Endothelial cell of umbilical vein (primary cell): ENCODE measurements at regions not wholly inside any gene's neighbourhood (a gene's known extent, or its start where the extent isn't known, plus 50 kb on each side); places are given as distances from the start of the nearest gene placed in this dataset.

ENCODE experiments used
- BruUV-seq: library from RNA; stranded (reverse); fragments of 400-500 nt; replicated peaks from 2 replicates; lab custom pipeline; 2021; lab: Mats Ljungman, UMichigan
- CTCF ChIA-PET: fragments of 300-600, 350-600 bp; sonication (Branson Sonifier 250); formaldehyde crosslinking; loops from one replicate; lab custom pipeline; 2021; ENCODE audit warnings: antibody characterized with exemption, inconsistent platforms; lab: Charles Lee
- POLR2A ChIA-PET: fragments of 300-600, 350-600 bp; sonication (Branson Sonifier 250); formaldehyde crosslinking; loops from one replicate; lab custom pipeline; 2021; ENCODE audit warnings: antibody characterized with exemption, inconsistent platforms; lab: Charles Lee
- DNase-seq: peaks from one replicate; pipeline ENCODE4 v3.0.0-alpha.2; 2011; ENCODE audit warnings: low read depth, low spot score
- FAIRE-seq: peaks from 2 replicates; lab custom pipeline; 2011; peaks lifted over from hg19 to GRCh38; lab: Jason Lieb, UNC
- H2AFZ ChIP-seq: 2 replicates; pipeline ENCODE4 v1.6.0; 2012; ENCODE audit warnings: low read depth, low read length, control low read depth, inconsistent platforms
- H3K27ac ChIP-seq: 2 replicates; pipeline ENCODE4 v1.5.1; 2011; ENCODE audit warnings: low read depth, mild to moderate bottlenecking, control low read depth, low read length, moderate library complexity; ENCODE audit not compliant: insufficient read depth
- H3K27me3 ChIP-seq, 2 experiments: 2 replicates each; pipeline versions ENCODE4 v1.6.0 to v1.6.1; 2011; ENCODE audit warnings: low read length in 2 of 2, mixed read lengths in 1 of 2; ENCODE audit not compliant: control insufficient read depth in 2 of 2, insufficient read depth in 2 of 2
- H3K36me3 ChIP-seq, 2 experiments: 2 replicates in 1 of 2; 3 replicates in 1 of 2; pipeline ENCODE4 v1.5.1; 2011; ENCODE audit warnings: low read length in 2 of 2, mild to moderate bottlenecking in 1 of 2, moderate library complexity in 1 of 2; ENCODE audit not compliant: control insufficient read depth in 2 of 2, insufficient read depth in 2 of 2; ENCODE audit errors: extremely low read depth in 1 of 2
- H3K4me1 ChIP-seq: 3 replicates; pipeline ENCODE4 v1.5.1; 2011; ENCODE audit warnings: mild to moderate bottlenecking, low read length; ENCODE audit not compliant: control insufficient read depth, insufficient read depth; ENCODE audit errors: extremely low read depth
- H3K4me2 ChIP-seq: 2 replicates; pipeline ENCODE4 v1.6.1; 2011; ENCODE audit warnings: low read length, control low read depth, mixed read lengths; ENCODE audit not compliant: insufficient read depth
- H3K4me3 ChIP-seq, 3 experiments: fragments of 200-600 bp in 1 of 3; sonication (generic), shearing (Covaris generic) in 1 of 3; replicated peaks in 1 of 3; 2 replicates each; pipeline ENCODE4 v1.5.1; 2011 to 2016; ENCODE audit warnings: control low read depth in 3 of 3, low read length in 3 of 3, mild to moderate bottlenecking in 2 of 3, inconsistent platforms in 1 of 3, low read depth in 1 of 3, moderate library complexity in 1 of 3; ENCODE audit not compliant: insufficient read depth in 1 of 3
- H3K79me2 ChIP-seq: 2 replicates; pipeline ENCODE4 v1.6.0; 2012; ENCODE audit warnings: low read length, inconsistent platforms; ENCODE audit not compliant: control insufficient read depth, insufficient read depth
- H3K9ac ChIP-seq: replicated peaks from 2 replicates; pipeline ENCODE3; 2011; ENCODE audit warnings: low read length, control low read depth; ENCODE audit not compliant: insufficient read depth; ENCODE audit errors: extremely low read depth
- H3K9me1 ChIP-seq: replicated peaks from 3 replicates; pipeline ENCODE4 v1.6.0; 2011; ENCODE audit warnings: mild to moderate bottlenecking, low read length; ENCODE audit not compliant: control insufficient read depth, insufficient read depth; ENCODE audit errors: extremely low read depth
- H3K9me3 ChIP-seq: replicated peaks from 2 replicates; pipeline ENCODE4 v1.5.1; 2012; ENCODE audit warnings: low read length, inconsistent platforms; ENCODE audit not compliant: control insufficient read depth, insufficient read depth
- H4K20me1 ChIP-seq: replicated peaks from 2 replicates; pipeline ENCODE3; 2011; ENCODE audit warnings: mild to moderate bottlenecking, low read length; ENCODE audit not compliant: control insufficient read depth, insufficient read depth; ENCODE audit errors: extremely low read depth
- EZH2 ChIP-seq: IDR thresholded peaks from 2 replicates; pipeline ENCODE4 v1.6.1; 2012; ENCODE audit warnings: borderline replicate concordance, low read depth, mild to moderate bottlenecking, moderate library complexity, low read length, inconsistent platforms; ENCODE audit not compliant: severe bottlenecking
- JUN ChIP-seq: IDR thresholded peaks from 2 replicates; pipeline ENCODE4 v1.6.1; 2011; ENCODE audit warnings: borderline replicate concordance, low read depth; ENCODE audit not compliant: insufficient read length, insufficient read depth
- MYC ChIP-seq: IDR thresholded peaks from one replicate; pipeline ENCODE4 v1.6.1; 2011; ENCODE audit warnings: mild to moderate bottlenecking, low read depth, low read length
- POLR2A ChIP-seq: IDR thresholded peaks from 2 replicates; pipeline ENCODE4 v1.6.1; 2012; ENCODE audit warnings: low read depth, mild to moderate bottlenecking, control low read depth, low read length
- POLR2AphosphoS5 ChIP-seq: IDR thresholded peaks from 2 replicates; pipeline ENCODE4 v1.6.1; 2012; ENCODE audit warnings: low read depth, mild to moderate bottlenecking, control low read depth, low read length, moderate library complexity; ENCODE audit not compliant: insufficient read depth
- dilution Hi-C: fragments of 300-500 bp; cut with MboI; formaldehyde crosslinking; loops from one replicate; pipeline ENCODE4 v1.15.0; 2019; ENCODE audit warnings: low sequenced_read_pairs; ENCODE audit not compliant: extremely low pct_ligation_motif_present
- intact Hi-C: fragments of 100-400 bp; cut with micrococcal nuclease; formaldehyde crosslinking; loops from one replicate; pipeline ENCODE4 v1.10.0; 2022
- TF ChIP-seq, protein P1 (sequence below), 2 donors: IDR thresholded peaks; 1 replicate in 1 of 2; 2 replicates in 1 of 2; pipeline ENCODE4 v1.5.1; 2011; ENCODE audit warnings: low read length in 2 of 2, mild to moderate bottlenecking in 2 of 2, moderate library complexity in 2 of 2, control low read depth in 1 of 2, inconsistent platforms in 1 of 2, low read depth in 1 of 2; ENCODE audit not compliant: insufficient read depth in 1 of 2; ENCODE audit errors: extremely low read depth in 1 of 2
- TF ChIP-seq, protein P2 (sequence below): IDR thresholded peaks from 2 replicates; pipeline ENCODE4 v1.6.1; 2011; ENCODE audit not compliant: insufficient read depth, insufficient read length

DNA sequence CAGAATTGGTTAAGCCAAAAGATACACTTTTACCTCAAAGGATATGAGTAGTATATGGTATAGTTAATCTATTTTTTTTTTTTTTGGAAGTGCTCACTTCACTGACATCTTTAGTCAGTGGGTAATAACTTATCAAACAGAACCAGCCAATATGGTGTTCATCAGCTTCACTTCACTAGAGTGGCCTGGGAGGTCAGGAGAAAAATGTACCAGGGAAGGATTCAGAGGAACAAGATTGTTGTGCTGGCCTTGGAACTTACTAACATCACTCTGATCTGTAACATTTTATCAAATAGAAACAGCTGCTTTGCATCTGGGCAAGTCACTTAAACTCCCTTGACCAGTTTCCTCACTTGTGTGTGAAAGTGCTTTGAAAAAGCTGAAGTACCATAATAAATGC, 962.7 kb downstream of the BCL11A start:
- TF ChIP-seq POLR2A, result no peak
- TF ChIP-seq JUN, result no peak
- TF ChIP-seq, protein P1, sequence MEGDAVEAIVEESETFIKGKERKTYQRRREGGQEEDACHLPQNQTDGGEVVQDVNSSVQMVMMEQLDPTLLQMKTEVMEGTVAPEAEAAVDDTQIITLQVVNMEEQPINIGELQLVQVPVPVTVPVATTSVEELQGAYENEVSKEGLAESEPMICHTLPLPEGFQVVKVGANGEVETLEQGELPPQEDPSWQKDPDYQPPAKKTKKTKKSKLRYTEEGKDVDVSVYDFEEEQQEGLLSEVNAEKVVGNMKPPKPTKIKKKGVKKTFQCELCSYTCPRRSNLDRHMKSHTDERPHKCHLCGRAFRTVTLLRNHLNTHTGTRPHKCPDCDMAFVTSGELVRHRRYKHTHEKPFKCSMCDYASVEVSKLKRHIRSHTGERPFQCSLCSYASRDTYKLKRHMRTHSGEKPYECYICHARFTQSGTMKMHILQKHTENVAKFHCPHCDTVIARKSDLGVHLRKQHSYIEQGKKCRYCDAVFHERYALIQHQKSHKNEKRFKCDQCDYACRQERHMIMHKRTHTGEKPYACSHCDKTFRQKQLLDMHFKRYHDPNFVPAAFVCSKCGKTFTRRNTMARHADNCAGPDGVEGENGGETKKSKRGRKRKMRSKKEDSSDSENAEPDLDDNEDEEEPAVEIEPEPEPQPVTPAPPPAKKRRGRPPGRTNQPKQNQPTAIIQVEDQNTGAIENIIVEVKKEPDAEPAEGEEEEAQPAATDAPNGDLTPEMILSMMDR (IDR thresholded peaks at IDR 0.05; ENCODE audit: extremely low read depth in 1 of 2, insufficient read depth in 1 of 2, low read depth in 1 of 2, low read length in 2 of 2), result no peak
- no peak for TF ChIP-seq EZH2
- Histone ChIP-seq H3K4me1 (no peaks in the 10 kb centered on the region), H2AFZ (no peak overlapping the region), H3K9ac (no peak overlapping the region), H3K4me2 (no peak overlapping the region), H3K9me3 (peaks cover 3% of the 10 kb centered on the region), H3K36me3 (no peaks in the 10 kb centered on the region), H4K20me1 (no peaks in the 10 kb centered on the region), H3K79me2 (no peaks in the 10 kb centered on the region), H3K9me1 (no peaks in the 10 kb centered on the region), H3K4me3 (no peak overlapping the region), H3K27me3 (no peaks in the 10 kb centered on the region), H3K27ac (no peak overlapping the region)
- intact Hi-C loops, result no loop called here
- ChIA-PET CTCF (no interaction called here), POLR2A (no interaction called here)
- DNase-seq, result no peak
- no TSS peak for BruUV-seq
- dilution Hi-C loops, result no loop called here
- FAIRE-seq, result no peak

DNA sequence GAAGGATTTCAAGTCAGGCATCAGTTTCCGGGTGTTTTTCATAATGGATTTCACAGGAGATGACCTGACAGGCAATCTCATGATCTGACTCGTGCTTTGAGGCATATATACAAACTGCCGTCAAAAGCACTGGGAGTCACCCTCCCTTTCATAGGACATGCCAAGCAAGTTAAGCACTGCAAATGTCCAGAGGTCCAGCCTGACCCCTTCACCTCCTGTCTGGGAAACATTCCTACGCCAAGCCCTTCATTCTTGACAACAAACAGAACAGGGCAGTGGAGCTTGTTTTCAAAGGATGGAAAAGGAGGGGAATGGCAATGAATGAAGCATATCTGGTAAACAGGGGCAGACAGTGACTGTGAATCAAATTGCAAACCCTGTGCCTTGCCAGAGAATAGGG, 963.6 kb downstream of the BCL11A start:
- no peaks in the 10 kb centered on the region for H4K20me1 ChIP-seq
- no TSS peak for BruUV-seq
- dilution Hi-C loops (no loop called here), intact Hi-C loops (no loop called here)
- no peak overlapping the region for H3K9ac ChIP-seq
- ChIA-PET POLR2A (no interaction called here), CTCF (no interaction called here)
- H3K36me3 ChIP-seq, result no peaks in the 10 kb centered on the region
- H3K79me2 ChIP-seq, result no peaks in the 10 kb centered on the region
- FAIRE-seq (no peak), DNase-seq (no peak)
- no peak overlapping the region for H3K4me3 ChIP-seq
- H3K27ac ChIP-seq, result no peak overlapping the region
- no peaks in the 10 kb centered on the region for H3K27me3 ChIP-seq
- no peak overlapping the region for H3K4me2 ChIP-seq
- H3K4me1 ChIP-seq, result no peaks in the 10 kb centered on the region
- no peak for TF ChIP-seq POLR2AphosphoS5
- TF ChIP-seq, protein P2, sequence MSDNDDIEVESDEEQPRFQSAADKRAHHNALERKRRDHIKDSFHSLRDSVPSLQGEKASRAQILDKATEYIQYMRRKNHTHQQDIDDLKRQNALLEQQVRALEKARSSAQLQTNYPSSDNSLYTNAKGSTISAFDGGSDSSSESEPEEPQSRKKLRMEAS, result no peak
- no peak for TF ChIP-seq POLR2A
- no peak for TF ChIP-seq MYC
- TF ChIP-seq JUN, result no peak
- peaks cover 3% of the 10 kb centered on the region for H3K9me3 ChIP-seq
- no peaks in the 10 kb centered on the region for H3K9me1 ChIP-seq
- no peak overlapping the region for H2AFZ ChIP-seq
